ENCODE measurements at regions not wholly inside any gene's neighbourhood (a gene's known extent, or its start where the extent isn't known, plus 50 kb on each side); places are given as distances from the start of the nearest gene placed in this dataset.

- WGBS, 2 donors, result 75 to 78% methylated on average over 7 of the region's 7 CpGs
- Histone ChIP-seq H3K27me3 (no peaks in the 10 kb centered on the region), H3K4me1 (no peaks in the 10 kb centered on the region), H3K27ac (no peak overlapping the region), H3K36me3 (no peaks in the 10 kb centered on the region), H3K9me3 (peaks cover 0 to 3% (median 0%) of the 10 kb centered on the region in 11 donors), H3K4me3 (no peak overlapping the region)
- TF ChIP-seq CTCF (IDR thresholded peaks at IDR 0.05), result no peak
- no peak for ATAC-seq
- DNase-seq, result no peak
- intact Hi-C loops (cut with DNase I), result no loop called here
These were observed 831.7 kb downstream of the MTRR start for GRCh38 chr5:8700671-8701070.

GRCh38 chr5:8701251-8701650, 832.3 kb downstream of the MTRR start:
- Histone ChIP-seq H3K9me3 (no peaks in the 10 kb centered on the region), H3K36me3 (no peaks in the 10 kb centered on the region), H3K4me3 (no peak overlapping the region), H3K27me3 (no peaks in the 10 kb centered on the region), H3K27ac (no peak overlapping the region), H3K4me1 (no peaks in the 10 kb centered on the region)
- ATAC-seq (no peak), DNase-seq (no peak)
- no peak for TF ChIP-seq CTCF (IDR thresholded peaks at IDR 0.05)
- 60 to 68% methylated on average over 2 of the region's 2 CpGs for WGBS, 2 donors
- intact Hi-C loops (cut with DNase I), result no loop called here

- no peak overlapping the region for H3K27ac ChIP-seq
- TF ChIP-seq CTCF (IDR thresholded peaks at IDR 0.05), result no peak
- intact Hi-C loops (cut with DNase I), result no loop called here
- no peaks in the 10 kb centered on the region for H3K27me3 ChIP-seq
- 76 to 79% methylated on average over 6 of the region's 6 CpGs for WGBS, 2 donors
- no peaks in the 10 kb centered on the region for H3K4me1 ChIP-seq
- ATAC-seq, result no peak
- H3K4me3 ChIP-seq, result no peak overlapping the region
- no peaks in the 10 kb centered on the region for H3K36me3 ChIP-seq
- no peak for DNase-seq
- H3K9me3 ChIP-seq, result peaks cover 0 to 12% (median 0%) of the 10 kb centered on the region in 11 donors
These were observed 835.4 kb downstream of the SEMA5A start for GRCh38 chr5:8710426-8710930.

GRCh38 chr5:8714198-8714597, 831.7 kb downstream of the SEMA5A start:
- Histone ChIP-seq H3K9me3 (peaks cover 0 to 12% (median 0%) of the 10 kb centered on the region in 11 donors), H3K27me3 (no peaks in the 10 kb centered on the region), H3K27ac (no peak overlapping the region), H3K36me3 (no peaks in the 10 kb centered on the region), H3K4me3 (no peak overlapping the region), H3K4me1 (no peaks in the 10 kb centered on the region)
- no peak for ATAC-seq
- no peak for TF ChIP-seq CTCF (IDR thresholded peaks at IDR 0.05)
- WGBS, 2 donors, result 48% methylated on average over 1 of the region's 1 CpG
- DNase-seq, result no peak
- intact Hi-C loops (cut with DNase I), result no loop called here

All from heart right ventricle (tissue), 16 donors.